HCT116 (cell line): ENCODE measurements at regions not wholly inside any gene's neighbourhood (a gene's known extent, or its start where the extent isn't known, plus 50 kb on each side); places are given as distances from the start of the nearest gene placed in this dataset.

Experiments
- EZH2 ChIP-seq: fragments of 200-600 bp; sonication (generic); IDR thresholded peaks from 2 replicates; pipeline ENCODE4 v1.6.1; 2017; ENCODE audit warnings: antibody characterized with exemption, mixed run types
- EZH2phosphoT487 ChIP-seq: fragments of 200-600 bp; IDR thresholded peaks from 2 replicates; pipeline ENCODE4 v1.6.1; 2018; ENCODE audit warnings: antibody characterized with exemption, borderline replicate concordance
- POLR2A ChIP-seq: IDR thresholded peaks from 2 replicates; pipeline ENCODE4 v1.7.0; 2011; ENCODE audit warnings: borderline replicate concordance; ENCODE audit not compliant: insufficient read depth, insufficient read length; ENCODE audit errors: extremely low read depth
- POLR2AphosphoS5 ChIP-seq: IDR thresholded peaks from 2 replicates; pipeline ENCODE4 v1.6.1; 2011; ENCODE audit warnings: mild to moderate bottlenecking, low read depth, low read length, moderate library complexity
- RAD21 ChIP-seq: IDR thresholded peaks from 2 replicates; pipeline ENCODE4 v1.6.1; 2012; ENCODE audit warnings: low read depth, mild to moderate bottlenecking
- SRF ChIP-seq: IDR thresholded peaks from 2 replicates; pipeline ENCODE4 v1.6.1; 2012; ENCODE audit warnings: low read depth
- YY1 ChIP-seq: IDR thresholded peaks from 2 replicates; pipeline ENCODE4 v1.6.1; 2011; ENCODE audit warnings: low read length, low read depth, moderate library complexity, mild to moderate bottlenecking; ENCODE audit not compliant: insufficient replicate concordance; ENCODE audit errors: extremely low read depth
- ZFX ChIP-seq: fragments of 450-650 bp; IDR thresholded peaks from 2 replicates; pipeline ENCODE4 v1.6.1; 2017
- TF ChIP-seq, protein P1 (sequence below), 3 experiments: fragments of 200-600 bp in 1 of 3; sonication (generic) in 1 of 3; IDR thresholded peaks in 2 of 3; conservative IDR thresholded peaks in 1 of 3; 2 replicates each; pipeline ENCODE4 v1.5.1; 2012 to 2017; ENCODE audit warnings: low read depth in 2 of 3, low read length in 2 of 3, antibody characterized with exemption in 1 of 3, borderline replicate concordance in 1 of 3, control low read depth in 1 of 3, mild to moderate bottlenecking in 1 of 3, mixed read lengths in 1 of 3, mixed run types in 1 of 3, moderate library complexity in 1 of 3; ENCODE audit not compliant: insufficient read depth in 1 of 3
- TF ChIP-seq, protein P2 (sequence below): IDR thresholded peaks from 2 replicates; pipeline ENCODE4 v1.6.1; 2012
- TF ChIP-seq, protein P3 (sequence below): IDR thresholded peaks from 2 replicates; pipeline ENCODE4 v1.6.1; 2012

DNA sequence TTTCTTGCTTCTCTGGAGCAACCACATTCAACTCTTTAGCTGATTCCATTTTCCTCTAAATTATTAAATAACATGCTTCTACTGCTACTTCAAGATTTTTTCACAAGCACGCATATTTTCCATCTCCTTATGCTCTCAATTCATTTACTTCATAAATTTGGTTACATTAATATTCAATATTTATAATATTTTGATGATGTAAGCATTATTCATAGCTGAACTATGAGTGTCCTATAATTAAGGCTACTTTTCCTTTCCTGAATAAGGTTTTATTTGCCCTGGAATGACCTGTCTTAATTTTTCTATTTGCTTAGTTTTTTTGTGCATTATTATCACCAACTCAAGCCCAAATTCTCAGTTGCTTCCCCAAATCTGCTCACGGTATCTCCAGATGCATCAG lies 109.4 kb upstream of the ADPGK start:
- TF ChIP-seq, protein P1, sequence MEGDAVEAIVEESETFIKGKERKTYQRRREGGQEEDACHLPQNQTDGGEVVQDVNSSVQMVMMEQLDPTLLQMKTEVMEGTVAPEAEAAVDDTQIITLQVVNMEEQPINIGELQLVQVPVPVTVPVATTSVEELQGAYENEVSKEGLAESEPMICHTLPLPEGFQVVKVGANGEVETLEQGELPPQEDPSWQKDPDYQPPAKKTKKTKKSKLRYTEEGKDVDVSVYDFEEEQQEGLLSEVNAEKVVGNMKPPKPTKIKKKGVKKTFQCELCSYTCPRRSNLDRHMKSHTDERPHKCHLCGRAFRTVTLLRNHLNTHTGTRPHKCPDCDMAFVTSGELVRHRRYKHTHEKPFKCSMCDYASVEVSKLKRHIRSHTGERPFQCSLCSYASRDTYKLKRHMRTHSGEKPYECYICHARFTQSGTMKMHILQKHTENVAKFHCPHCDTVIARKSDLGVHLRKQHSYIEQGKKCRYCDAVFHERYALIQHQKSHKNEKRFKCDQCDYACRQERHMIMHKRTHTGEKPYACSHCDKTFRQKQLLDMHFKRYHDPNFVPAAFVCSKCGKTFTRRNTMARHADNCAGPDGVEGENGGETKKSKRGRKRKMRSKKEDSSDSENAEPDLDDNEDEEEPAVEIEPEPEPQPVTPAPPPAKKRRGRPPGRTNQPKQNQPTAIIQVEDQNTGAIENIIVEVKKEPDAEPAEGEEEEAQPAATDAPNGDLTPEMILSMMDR (IDR thresholded peaks at IDR 0.05 in 2 of 3, conservative IDR thresholded peaks at IDR 0.05 in 1 of 3; ENCODE audit: borderline replicate concordance in 1 of 3, insufficient read depth in 1 of 3, low read depth in 2 of 3, low read length in 2 of 3), result no peak
- no peak for TF ChIP-seq SRF
- TF ChIP-seq POLR2AphosphoS5, result no peak
- TF ChIP-seq EZH2phosphoT487, result no peak
- TF ChIP-seq YY1, result no peak
- no peak for TF ChIP-seq POLR2A
- no peak for TF ChIP-seq RAD21
- TF ChIP-seq EZH2, result no peak
- TF ChIP-seq, protein P2, sequence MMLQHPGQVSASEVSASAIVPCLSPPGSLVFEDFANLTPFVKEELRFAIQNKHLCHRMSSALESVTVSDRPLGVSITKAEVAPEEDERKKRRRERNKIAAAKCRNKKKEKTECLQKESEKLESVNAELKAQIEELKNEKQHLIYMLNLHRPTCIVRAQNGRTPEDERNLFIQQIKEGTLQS, result no peak
- TF ChIP-seq, protein P3, sequence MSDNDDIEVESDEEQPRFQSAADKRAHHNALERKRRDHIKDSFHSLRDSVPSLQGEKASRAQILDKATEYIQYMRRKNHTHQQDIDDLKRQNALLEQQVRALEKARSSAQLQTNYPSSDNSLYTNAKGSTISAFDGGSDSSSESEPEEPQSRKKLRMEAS, result no peak
- no peak for TF ChIP-seq ZFX
